ENCODE measurements at regions not wholly inside any gene's neighbourhood (a gene's known extent, or its start where the extent isn't known, plus 50 kb on each side); places are given as distances from the start of the nearest gene placed in this dataset.

DNA sequence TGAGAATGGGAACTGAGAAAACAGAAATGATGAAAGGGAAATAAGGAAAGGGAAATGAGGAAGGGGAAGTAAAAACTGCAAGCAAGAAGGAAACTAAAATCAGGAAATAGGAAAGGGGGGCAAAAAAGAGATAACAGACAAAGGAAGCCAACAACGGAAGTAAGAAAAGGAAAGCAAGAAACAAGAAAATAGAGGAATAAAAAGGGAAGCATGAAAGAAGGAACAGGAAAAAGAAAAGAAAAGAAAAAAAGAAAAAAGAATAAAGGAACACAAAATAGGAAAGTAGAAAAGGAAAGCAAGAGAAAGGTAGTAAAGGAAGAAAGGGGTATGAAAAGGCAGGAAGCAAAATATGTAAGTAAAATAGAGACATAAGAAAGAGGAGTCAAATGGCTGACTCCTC, 241.2 kb upstream of the NCKAP5 start:
- TF ChIP-seq, protein P1, sequence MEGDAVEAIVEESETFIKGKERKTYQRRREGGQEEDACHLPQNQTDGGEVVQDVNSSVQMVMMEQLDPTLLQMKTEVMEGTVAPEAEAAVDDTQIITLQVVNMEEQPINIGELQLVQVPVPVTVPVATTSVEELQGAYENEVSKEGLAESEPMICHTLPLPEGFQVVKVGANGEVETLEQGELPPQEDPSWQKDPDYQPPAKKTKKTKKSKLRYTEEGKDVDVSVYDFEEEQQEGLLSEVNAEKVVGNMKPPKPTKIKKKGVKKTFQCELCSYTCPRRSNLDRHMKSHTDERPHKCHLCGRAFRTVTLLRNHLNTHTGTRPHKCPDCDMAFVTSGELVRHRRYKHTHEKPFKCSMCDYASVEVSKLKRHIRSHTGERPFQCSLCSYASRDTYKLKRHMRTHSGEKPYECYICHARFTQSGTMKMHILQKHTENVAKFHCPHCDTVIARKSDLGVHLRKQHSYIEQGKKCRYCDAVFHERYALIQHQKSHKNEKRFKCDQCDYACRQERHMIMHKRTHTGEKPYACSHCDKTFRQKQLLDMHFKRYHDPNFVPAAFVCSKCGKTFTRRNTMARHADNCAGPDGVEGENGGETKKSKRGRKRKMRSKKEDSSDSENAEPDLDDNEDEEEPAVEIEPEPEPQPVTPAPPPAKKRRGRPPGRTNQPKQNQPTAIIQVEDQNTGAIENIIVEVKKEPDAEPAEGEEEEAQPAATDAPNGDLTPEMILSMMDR (IDR thresholded peaks at IDR 0.05; ENCODE audit: low read depth, low read length), result no peak
- TF ChIP-seq EZH2phosphoT487 (IDR thresholded peaks at IDR 0.05; ENCODE audit: low read depth), result no peak

Measured in OCI-LY3 (cell line).